HG02938 (cell line): ENCODE measurements at regions not wholly inside any gene's neighbourhood (a gene's known extent, or its start where the extent isn't known, plus 50 kb on each side); places are given as distances from the start of the nearest gene placed in this dataset.

ENCODE experiments used
- ATAC-seq: cut with Tn5 transposase; IDR thresholded peaks from one replicate; pipeline ENCODE4 v1.9.1; 2021; ENCODE audit warnings: mild to moderate bottlenecking, moderate library complexity; ENCODE audit not compliant: unreplicated experiment

DNA sequence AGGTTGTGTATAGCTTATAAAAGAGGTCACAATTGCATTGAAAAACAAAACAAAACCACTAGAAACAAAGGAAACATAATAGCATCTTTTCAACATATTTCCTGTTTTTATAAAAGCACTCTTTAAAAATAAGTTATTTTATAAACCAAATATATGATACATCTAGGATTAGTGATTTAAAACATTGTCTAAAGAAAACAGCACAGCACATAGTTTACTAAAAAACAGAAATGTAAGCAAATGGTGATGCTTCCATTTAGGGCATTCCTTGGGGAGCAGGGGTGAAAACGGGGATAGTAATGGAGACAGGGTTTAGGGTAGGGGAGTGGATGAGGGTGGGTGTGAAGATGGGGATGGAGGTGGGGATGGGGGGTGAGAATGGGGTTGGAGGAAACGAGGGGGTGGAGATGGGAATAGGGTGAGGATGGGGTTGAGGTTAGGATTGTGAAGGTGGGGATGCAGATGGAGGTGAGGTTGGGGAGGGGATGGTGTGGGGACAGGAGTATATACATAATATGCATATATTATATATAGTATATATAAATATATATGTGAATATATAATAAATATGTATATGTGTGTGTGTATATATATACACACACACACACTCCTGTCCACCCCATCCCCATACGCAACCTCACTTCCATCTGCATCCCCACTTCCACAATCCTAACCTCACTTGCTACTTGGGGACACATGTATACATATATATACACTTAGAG lies 1519.5 kb downstream of the CDH11 start:
- ATAC-seq = no peak

DNA sequence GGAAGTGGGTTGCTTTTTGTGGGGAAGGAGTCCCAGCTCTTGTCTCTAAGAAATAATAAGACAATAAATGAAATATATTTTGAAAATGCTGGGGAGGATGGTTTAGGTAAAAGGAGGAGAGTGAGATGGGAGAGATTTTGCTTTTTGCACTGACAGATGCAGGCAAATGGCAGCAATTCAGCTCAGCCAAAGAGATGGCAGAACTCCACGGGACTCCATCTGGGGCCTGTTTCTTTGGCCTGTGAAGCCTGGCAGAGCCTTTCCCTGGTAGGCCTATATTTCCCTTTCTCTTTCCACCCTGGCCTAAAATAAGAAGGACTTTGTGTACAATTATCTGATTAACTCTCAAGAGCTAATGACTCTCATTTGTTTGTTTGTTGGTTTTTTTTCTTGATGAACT lies 1525.1 kb downstream of the CDH11 start:
- ATAC-seq = no peak

DNA sequence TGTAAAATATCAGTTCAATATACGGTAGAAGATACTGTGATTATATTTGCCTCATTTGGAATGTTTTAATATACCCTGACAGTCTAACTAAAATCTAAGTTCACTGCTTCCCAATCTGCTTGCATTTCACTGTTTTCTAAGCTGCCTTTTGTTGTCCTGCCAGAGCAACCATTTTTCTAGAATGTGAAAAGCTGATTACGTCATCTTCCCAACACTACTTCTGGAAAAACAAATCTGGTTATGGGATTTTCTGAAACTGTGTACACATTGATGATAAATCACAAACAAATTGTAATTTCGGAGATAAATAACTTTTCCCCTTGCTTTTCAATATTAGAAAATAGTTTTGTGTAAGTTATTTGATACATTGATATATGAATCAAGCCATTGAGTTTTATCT lies 1529.0 kb downstream of the CDH11 start:
- ATAC-seq = no peak

DNA sequence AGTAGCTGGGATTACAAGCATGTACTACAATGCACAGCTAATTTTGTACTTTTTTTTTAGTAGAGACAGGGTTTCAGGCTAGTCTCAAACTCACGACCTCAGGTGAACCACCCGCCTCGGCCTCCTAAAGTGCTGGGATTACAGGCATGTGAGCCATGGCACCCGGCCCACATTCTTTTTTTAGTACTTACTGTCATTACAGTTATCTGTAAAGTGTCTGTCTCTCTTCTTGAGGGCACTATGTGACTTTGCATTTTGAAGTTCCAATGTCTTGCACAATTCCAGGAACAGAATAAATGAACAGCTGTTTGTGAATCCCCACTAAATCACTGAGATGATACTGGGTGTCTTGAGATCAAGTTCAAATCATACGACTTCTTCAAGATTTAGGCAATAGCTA lies 1540.3 kb downstream of the CDH11 start:
- ATAC-seq = no peak

DNA sequence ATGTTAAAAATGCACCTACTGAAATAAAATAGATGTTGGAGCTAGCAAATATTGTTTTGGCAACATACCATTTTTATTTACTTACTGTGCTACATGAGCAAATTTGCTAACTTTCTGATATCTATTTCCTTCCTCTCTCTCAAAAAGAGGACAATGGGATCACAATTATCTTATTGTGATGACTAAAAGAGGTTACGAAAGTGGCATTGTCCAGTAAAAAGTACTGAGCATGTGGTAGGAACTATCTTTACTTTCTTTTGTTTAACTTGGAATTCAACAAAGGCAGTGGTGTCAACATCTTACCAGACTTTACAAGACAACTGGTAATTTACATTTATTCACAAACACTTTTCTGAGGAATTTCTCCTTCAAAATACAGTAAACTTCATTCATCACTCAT lies 1542.6 kb upstream of the CDH8 start:
- ATAC-seq = no peak

DNA sequence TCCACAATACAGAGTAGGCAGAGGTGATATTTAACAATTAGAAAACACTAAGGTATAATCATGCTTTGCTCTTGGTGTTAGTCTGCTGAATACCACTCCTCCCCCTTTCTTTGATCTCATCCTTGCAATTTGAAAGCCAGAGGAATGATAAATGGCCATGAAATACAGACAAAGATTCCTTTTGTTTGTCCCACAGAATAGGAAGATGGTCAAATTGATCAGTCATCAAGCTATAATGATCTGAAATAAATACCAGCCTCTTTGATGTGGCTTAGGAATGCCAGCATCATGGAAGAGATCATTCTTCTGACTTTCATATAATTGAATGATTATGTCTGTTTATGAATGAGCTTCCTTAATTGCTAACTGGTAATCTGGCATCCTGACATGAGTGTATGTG lies 1541.7 kb upstream of the CDH8 start:
- ATAC-seq = no peak

DNA sequence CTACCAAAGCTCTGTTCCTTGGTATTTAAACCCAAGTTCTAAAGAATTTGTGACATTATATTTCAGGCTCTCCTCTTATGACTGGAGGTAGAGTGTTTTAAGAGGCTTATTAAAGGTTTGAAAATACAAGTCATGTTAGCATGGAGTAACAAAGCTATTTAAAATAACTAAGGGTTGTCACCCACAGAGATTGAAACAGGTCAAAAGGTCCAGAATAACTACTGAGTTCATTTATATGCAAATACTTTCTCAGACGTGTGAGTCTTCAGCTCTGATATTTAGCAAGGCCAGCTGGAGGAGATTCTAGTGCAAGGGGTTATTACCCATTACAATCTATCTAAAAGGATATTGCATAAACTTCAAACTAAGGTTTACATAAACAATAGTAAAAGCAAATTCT lies 1538.8 kb upstream of the CDH8 start:
- ATAC-seq = no peak

DNA sequence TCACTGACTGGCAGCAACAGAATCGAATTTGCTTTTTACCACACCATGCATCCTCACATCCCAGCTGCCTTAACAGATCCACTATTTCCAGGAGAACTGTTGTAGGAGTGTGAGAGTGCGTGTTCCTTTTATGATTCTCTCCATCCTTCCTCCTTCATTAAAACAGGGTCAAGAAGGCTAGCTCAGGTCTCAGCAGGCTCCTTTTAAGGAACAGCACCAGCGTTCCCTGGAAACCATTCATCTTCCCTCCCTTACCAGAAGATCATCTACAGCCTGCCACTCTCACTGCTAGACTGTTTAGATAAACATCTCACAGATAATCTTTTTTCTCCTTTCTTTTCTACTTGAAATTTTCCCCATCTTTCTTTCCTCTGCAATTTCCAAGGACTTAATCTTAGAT lies 1531.9 kb upstream of the CDH8 start:
- no peak for ATAC-seq

DNA sequence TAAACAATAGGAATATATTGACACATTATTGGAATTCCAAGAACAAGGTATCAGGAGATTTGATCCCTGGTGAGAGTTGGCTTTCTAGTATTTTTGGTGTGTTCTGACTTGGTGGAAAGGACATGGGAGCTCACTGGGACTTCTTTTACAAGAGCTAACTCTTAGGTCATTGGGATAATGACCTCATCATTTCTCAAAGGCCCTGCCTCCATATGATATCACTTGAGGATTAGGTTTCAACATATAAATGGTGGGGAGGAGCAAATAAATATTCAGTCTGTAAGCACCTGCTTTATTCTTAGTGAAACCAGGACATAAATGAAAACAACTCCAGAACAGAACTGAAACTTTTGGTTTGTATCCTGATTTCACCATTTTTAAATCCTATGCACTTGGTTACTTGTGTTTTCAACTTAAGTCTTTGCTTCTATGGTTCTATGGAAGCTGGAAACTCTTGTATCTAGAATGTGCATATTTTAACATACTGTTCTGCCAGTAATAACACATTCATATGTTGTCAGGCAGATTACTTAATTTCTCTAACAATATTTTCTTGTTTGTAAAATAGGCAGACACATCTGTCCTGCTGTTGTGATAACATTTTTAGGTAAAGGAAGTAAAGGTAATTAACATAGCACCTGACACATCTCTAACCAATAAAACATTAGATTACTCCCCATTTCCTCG lies 1527.7 kb upstream of the CDH8 start:
- no peak for ATAC-seq

DNA sequence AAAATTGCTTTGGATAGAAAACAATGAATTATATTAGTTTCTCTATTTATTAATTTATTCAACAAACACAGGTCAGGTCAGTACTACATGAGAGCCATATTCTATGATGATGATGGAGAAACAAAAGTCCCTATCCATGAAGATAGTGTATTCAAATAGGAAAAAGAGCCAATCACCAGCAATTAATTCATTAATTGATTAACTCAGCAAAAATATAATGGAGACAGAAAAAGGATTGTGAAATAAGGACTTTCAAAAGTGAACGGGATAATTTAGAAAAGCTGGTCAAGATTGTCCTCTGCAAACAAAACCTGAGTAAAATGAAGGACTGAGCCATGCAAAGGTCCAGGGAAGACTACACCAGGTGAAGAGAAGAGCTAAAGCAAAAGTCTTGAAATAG lies 1517.7 kb upstream of the CDH8 start:
- ATAC-seq = no peak

DNA sequence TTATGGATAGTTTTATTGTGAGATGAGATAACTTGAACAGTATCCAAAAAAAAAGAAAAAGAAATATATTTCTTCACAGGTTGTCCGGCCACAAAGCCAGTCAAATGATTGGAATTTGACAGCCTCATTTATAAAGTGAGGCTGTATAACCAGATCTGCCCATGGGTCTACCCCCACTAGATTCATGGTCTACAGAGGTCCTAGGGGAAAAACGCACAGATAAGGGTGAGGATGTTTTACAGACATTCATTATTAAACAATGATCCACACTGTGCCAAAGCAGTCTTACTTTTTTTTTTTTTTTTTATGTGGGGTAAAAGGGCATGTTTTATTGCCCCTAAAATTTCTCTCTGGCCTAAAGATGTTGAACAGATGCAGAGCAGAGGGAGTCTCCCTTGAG lies 1503.0 kb upstream of the CDH8 start:
- ATAC-seq = no peak

DNA sequence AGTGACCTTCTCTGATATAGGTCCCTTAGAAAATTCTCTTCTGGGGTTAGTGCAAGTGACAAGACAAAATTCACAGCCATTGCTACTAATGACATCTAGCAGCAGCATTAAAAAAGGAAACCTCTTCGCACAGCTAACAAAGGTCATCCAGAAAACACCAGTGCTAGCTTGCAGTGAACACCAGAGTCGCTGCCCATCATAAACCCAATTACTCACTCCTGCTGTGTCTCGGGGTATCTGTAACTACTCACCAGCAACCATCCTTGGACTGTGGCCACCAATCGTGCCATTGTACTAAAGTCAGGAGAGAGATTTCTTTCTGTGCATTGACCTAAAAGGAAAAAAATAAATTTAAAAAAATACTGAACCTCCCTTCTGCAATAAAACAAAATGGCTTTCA lies 1494.7 kb upstream of the CDH8 start:
- ATAC-seq = no peak

DNA sequence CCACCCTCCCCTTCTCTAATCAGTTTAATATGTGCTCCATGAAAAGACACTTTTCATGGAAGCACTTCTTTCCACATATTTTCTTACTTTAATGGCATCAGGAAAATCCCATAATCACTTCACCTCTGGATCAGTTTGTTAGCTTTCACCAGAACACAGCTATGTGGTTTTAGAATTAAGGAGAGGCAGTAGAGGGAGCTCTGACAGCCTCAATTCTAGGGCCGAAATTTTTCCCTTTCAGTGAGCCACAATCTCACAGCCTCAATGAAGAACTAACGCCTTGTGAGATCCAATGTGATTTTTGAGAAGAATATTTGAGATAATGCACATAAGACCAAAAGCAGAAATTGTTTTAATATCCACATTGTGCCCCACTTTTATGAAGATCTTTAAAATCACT lies 1494.0 kb upstream of the CDH8 start:
- ATAC-seq = no peak

DNA sequence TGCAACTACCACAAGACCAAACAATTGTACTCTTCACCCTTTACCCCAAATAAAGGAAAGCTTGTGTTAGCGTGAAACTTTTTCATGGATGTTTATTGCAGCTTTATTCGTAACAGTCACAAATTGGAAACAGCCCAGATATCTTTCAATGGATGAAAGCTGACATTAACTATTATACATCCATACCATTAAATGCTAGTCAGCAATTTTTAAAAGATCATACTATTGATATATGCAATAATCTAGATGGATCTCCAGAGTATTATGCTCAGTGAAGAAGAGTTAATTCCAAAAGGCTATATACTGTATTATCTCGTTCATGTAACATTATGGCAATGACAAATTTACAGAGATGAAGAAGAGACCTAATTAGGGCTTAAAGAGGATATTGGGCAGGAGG lies 1491.2 kb upstream of the CDH8 start:
- ATAC-seq = no peak

DNA sequence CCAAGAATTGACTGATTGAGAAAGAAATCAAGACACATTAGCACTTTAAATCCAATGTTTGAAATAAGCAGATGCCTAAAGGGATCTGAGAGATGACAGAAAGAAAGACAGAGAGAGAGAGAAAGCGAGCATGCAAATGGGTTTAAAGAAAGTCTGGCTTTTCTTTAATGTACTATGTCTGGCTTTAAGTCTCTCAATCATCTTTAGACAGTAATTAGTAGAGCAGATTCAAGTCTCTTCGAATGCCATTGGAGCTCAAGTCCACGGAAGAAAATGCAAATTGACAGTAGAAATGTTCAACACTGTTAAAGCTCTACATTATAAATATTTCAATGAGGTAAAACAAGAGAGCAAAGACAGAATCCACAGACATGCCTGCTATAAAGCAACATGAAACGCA lies 1480.2 kb upstream of the CDH8 start:
- no peak for ATAC-seq

DNA sequence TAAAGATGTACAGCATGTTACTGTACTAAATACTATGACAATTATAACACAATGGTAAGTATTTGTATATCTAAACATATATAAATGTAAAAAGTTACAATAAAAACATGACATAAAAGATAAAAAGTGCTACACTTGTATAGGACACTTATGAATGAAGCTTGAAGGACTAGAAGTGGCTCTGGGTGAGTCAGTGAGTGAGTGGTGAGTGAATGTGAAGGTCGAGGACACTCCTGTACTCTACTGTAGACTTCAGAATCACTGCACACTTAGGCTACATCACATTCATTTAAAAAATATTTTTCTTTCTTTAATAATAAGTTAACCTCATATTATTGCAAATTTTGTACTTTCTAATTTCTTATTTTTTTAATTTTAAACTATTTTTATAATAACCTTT lies 1476.7 kb upstream of the CDH8 start:
- ATAC-seq = no peak

DNA sequence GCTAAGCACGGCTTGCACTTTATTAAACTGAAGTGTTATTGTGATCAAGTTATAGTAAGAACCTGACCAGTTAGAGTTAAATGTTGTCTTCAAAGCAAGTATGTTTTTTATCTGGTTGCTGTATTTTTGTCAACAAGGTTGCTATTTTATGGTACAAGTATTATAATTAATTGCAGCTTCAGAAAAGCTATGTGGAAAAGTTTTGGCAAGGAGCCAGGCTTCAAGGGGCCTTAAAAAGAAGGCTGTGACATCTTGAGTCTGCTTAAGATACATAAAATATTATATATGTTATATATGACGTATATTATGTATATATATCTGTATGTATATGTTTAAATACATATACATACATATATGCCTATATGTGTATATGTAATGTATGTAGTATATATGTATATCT lies 1461.2 kb upstream of the CDH8 start:
- no peak for ATAC-seq

DNA sequence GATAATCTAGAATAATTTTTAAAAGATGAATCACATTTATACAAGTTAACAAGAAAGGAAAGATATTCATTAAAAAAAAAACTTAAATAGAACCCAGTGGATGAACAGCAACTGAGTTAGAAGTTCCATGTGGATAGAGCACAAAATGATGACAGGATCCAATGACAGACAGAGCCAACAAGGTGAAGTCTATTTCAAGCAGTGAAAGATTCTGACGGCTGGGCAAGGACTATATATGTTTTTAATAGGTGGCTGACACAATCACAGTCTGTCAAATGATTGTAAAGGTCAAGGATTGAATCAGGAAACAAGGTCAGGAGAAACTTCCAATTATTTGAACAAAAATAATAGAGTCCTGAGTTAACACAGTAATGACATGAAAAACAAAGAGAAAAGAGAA lies 1460.0 kb upstream of the CDH8 start:
- ATAC-seq = no peak

DNA sequence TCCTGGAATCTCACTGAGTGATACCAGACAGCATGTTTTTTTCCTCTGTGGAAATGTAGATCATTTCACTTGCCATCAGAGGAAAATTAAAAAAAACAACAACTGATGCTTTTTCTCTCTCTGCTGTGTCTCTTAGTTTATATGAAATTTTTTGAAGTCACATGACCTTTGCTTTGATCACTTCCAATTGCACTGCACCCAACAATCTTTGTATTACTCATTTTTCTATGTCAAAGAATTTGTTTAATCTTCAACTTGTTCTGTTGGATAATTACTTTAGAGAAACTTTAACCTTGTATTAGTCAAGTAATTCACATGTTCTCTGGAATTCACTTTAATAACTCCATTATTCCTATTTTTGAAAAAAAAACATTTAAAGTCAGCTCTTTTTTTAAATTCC lies 1452.7 kb upstream of the CDH8 start:
- no peak for ATAC-seq

DNA sequence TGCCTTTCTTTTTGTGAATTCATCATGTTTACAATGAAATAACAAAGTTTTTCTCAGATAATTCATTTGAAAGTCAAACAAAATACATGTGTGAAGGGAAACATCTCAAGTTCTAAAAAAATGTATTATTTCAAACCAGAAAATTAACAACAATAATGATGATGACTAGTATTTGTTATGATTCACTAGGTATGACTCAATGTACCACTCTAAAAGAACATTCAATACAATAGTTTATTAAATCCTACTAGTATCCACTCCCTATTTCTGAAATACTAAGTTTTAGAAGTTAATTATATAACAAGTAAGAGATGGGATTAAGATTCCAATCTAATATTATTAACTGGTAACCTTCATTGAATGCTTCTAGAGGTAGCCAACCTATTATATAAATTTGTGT lies 1444.8 kb upstream of the CDH8 start:
- no peak for ATAC-seq

DNA sequence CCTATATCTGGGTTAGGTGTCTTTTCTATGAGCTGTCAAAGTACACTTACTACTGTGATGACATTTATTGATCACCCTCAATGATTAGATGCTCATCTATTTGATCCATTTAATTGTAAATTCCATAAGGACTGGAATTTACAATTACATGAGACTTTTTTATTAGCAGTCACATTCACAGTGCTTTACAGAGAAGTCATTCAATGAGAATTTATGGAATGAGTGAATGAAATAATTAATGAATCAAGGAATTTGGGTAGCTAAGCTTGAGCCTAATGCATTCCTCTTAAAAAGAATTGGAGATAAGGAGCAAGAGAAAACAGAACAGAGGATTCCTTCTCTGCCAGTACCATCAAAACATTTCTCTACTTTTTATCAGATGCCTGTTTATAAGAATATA lies 1437.5 kb upstream of the CDH8 start:
- ATAC-seq = no peak

DNA sequence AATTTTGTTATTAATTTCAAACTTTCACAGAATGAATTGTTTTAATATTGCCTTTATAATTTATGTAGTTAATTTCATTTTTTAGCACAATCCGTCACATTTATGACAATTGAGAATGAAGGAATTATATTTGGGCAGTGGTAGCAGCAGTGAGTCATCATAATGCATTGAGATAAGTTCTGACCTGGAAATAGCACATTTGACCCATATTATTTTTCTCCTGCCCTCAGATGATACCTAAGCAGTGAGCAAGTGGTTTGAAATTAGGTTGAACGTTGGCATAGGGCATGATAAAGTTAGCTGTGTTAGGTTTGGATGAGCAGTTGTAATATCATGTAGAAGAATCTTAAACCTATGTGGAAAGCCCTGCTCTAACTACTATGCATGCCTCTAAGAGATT lies 1431.3 kb upstream of the CDH8 start:
- ATAC-seq = no peak

DNA sequence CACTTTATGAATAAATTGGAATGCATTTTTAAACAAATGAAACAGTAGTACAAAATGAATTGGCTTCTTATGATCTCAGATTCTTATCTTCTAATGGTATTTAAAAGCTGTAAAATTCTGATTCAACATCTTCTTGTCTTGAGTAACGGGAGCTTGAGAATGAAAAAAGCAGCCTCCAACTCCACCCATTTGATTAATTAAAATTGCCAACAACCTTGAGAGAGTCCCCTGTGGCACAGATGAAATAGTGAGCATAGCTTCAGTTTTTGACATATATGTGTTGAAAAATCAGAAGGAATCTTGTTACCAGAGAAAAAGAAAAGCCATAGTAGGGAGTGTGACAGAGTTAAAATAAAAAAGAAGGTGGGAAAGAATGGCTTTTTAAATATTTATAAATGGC lies 1426.1 kb upstream of the CDH8 start:
- ATAC-seq = no peak
